ENCODE measurements at regions not wholly inside any gene's neighbourhood (a gene's known extent, or its start where the extent isn't known, plus 50 kb on each side); places are given as distances from the start of the nearest gene placed in this dataset.
A peak's percentile ranks its signal among the peaks of the same experiment; 100 is the strongest.

DNA sequence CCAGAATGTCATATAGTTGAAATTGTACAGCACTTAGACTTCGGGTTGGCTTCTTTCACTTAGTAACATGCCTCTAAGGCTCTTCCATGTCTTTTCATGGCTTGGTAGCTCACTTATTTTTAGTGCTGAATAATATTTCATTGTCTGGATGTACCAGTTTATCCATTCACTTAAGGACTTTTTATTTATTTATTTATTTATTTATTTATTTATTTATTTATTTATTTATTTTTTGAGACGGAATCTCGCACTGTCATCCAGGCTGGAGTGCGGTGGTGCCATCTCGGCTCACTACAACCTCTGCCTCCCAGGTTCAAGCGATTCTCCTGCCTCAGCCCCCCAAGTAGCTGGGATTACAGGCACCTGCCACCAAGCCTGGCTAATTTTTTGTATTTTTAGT, 132.9 kb upstream of the ELAC2 start (continued):
- peak; percentile 86; the same call in 1 of the 2 replicates for TF ChIP-seq ZNF394 (tag by site-specific recombination; IDR thresholded peaks at IDR 0.05; ENCODE audit: borderline replicate concordance)

DNA sequence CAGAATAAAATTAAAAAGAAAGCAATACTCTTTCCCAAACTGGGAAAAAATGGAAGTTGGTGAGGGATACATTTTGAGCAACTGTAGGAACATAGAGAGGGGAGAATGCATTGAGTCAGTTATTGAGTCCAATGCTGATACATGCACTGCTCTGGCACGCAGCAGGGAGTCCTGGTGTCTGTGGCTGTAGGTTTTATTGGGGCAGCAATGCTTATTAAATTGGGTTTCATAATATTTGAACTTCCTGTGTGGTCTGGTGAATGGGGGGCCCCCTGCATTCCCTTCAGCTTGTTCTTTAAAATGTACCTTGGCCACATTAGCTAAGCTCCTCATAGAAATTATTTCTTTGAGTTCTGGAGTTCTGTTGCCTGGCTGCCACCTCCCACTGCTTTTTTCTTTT, 125.2 kb upstream of the ELAC2 start:
- no peaks in the 10 kb centered on the region for H3K9me3 ChIP-seq (ENCODE audit: control insufficient read depth, insufficient read depth, low read depth, low read length)
- H3K27ac ChIP-seq (ENCODE audit: extremely low read depth, low read depth, low read length) = no peak overlapping the region
- no peaks in the 10 kb centered on the region for H3K4me1 ChIP-seq (ENCODE audit: control insufficient read depth, insufficient read depth, low read length)
- CTCF ChIA-PET = no interaction called here
- H3K36me3 ChIP-seq (ENCODE audit: control insufficient read depth in 2 of 2, insufficient read depth in 1 of 2, low read length in 2 of 2) = no peaks in the 10 kb centered on the region
- TF ChIP-seq ZNF585B (tag by site-specific recombination; IDR thresholded peaks at IDR 0.05) = no peak
- TF ChIP-seq ZNF555 (tag by site-specific recombination; conservative IDR thresholded peaks at IDR 0.05) = no peak
- TF ChIP-seq ZNF513 (tag by site-specific recombination; IDR thresholded peaks at IDR 0.05) = no peak
- no peak for TF ChIP-seq ZBTB48 (tag by site-specific recombination; IDR thresholded peaks at IDR 0.05)
- TF ChIP-seq ZNF140 (tag by site-specific recombination; IDR thresholded peaks at IDR 0.05) = no peak
- TF ChIP-seq, protein P1, sequence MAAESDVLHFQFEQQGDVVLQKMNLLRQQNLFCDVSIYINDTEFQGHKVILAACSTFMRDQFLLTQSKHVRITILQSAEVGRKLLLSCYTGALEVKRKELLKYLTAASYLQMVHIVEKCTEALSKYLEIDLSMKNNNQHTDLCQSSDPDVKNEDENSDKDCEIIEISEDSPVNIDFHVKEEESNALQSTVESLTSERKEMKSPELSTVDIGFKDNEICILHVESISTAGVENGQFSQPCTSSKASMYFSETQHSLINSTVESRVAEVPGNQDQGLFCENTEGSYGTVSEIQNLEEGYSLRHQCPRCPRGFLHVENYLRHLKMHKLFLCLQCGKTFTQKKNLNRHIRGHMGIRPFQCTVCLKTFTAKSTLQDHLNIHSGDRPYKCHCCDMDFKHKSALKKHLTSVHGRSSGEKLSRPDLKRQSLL (tag by site-specific recombination; IDR thresholded peaks at IDR 0.05) = no peak
- TF ChIP-seq ZNF354C (tag by site-specific recombination; IDR thresholded peaks at IDR 0.05; ENCODE audit: borderline replicate concordance, low read depth) = no peak
- TF ChIP-seq KLF1 (tag by site-specific recombination; IDR thresholded peaks at IDR 0.05) = no peak
- no peak for TF ChIP-seq ZNF280C (tag by site-specific recombination; IDR thresholded peaks at IDR 0.05)
- TF ChIP-seq ZNF221 (tag by site-specific recombination; IDR thresholded peaks at IDR 0.05; ENCODE audit: borderline replicate concordance) = no peak
- TF ChIP-seq ZNF16 (tag by site-specific recombination; IDR thresholded peaks at IDR 0.05; ENCODE audit: low read depth) = no peak
- no peak for TF ChIP-seq MYNN (tag by site-specific recombination; IDR thresholded peaks at IDR 0.05; ENCODE audit: borderline replicate concordance)
- TF ChIP-seq ZNF121 (tag by site-specific recombination; IDR thresholded peaks at IDR 0.05) = no peak
- TF ChIP-seq, protein P2, sequence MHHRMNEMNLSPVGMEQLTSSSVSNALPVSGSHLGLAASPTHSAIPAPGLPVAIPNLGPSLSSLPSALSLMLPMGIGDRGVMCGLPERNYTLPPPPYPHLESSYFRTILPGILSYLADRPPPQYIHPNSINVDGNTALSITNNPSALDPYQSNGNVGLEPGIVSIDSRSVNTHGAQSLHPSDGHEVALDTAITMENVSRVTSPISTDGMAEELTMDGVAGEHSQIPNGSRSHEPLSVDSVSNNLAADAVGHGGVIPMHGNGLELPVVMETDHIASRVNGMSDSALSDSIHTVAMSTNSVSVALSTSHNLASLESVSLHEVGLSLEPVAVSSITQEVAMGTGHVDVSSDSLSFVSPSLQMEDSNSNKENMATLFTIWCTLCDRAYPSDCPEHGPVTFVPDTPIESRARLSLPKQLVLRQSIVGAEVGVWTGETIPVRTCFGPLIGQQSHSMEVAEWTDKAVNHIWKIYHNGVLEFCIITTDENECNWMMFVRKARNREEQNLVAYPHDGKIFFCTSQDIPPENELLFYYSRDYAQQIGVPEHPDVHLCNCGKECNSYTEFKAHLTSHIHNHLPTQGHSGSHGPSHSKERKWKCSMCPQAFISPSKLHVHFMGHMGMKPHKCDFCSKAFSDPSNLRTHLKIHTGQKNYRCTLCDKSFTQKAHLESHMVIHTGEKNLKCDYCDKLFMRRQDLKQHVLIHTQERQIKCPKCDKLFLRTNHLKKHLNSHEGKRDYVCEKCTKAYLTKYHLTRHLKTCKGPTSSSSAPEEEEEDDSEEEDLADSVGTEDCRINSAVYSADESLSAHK (tag by site-specific recombination; IDR thresholded peaks at IDR 0.05) = no peak
- TF ChIP-seq ZNF266 (tag by site-specific recombination; IDR thresholded peaks at IDR 0.05; ENCODE audit: low read depth) = no peak
- POLR2A ChIA-PET = no interaction called here
- H3K4me3 ChIP-seq (ENCODE audit: low read depth, low read length) = no peak overlapping the region

DNA sequence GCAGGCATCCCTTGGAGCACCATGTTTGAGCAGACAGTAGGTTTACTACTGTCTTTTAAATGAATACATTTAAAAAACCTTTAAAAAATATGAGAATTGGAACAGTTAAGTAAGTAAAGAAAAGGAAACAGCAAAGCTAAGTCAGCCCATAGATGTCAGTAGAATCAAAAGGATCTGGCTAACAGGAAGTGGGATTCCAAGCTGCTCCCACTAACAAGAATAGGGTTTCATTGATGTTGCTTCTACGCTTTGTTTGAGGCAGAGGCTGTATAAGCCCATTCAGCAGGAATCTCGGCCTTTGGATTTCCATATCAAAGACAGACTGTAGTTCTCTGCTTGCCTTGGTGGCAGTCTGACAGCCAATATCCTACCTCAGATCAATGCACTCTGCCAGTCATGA, 122.9 kb upstream of the ELAC2 start:
- POLR2A ChIA-PET = no interaction called here
- CTCF ChIA-PET = interaction anchor here (0.7 to 0.8 kb wide), 3 partner anchors 11 to 769 kb away, joined by 3 to 5 read pairs (median 3); no protein-coding TSS in a partner anchor
- TF ChIP-seq ZNF48 (tag by site-specific recombination; IDR thresholded peaks at IDR 0.05) (no peak), ZNF114 (tag by site-specific recombination; IDR thresholded peaks at IDR 0.05) (no peak), ZNF169 (tag by site-specific recombination; IDR thresholded peaks at IDR 0.05) (no peak), ZSCAN30 (tag by site-specific recombination; IDR thresholded peaks at IDR 0.05) (no peak), MYNN (tag by site-specific recombination; IDR thresholded peaks at IDR 0.05; ENCODE audit: borderline replicate concordance) (no peak), ZNF23 (tag by site-specific recombination; IDR thresholded peaks at IDR 0.05; ENCODE audit: borderline replicate concordance) (no peak), TRIM28 (IDR thresholded peaks at IDR 0.05; ENCODE audit: borderline replicate concordance, low read length) (no peak), SCRT1 (tag by site-specific recombination; IDR thresholded peaks at IDR 0.05; ENCODE audit: borderline replicate concordance) (no peak), ZNF302 (tag by site-specific recombination; IDR thresholded peaks at IDR 0.05; ENCODE audit: low read depth) (no peak), ZNF341 (tag by site-specific recombination; IDR thresholded peaks at IDR 0.05; ENCODE audit: low read depth) (no peak), WT1 (tag by site-specific recombination; IDR thresholded peaks at IDR 0.05) (no peak)

More for the DNA sequence above, 122.9 kb upstream of the ELAC2 start:
- Histone ChIP-seq H3K9me3 (ENCODE audit: control insufficient read depth, insufficient read depth, low read depth, low read length) (no peaks in the 10 kb centered on the region), H3K4me3 (ENCODE audit: low read depth, low read length) (no peak overlapping the region), H3K27ac (ENCODE audit: extremely low read depth, low read depth, low read length) (no peak overlapping the region), H3K4me1 (ENCODE audit: control insufficient read depth, insufficient read depth, low read length) (no peaks in the 10 kb centered on the region), H3K36me3 (ENCODE audit: control insufficient read depth in 2 of 2, insufficient read depth in 1 of 2, low read length in 2 of 2) (no peaks in the 10 kb centered on the region)
